HG03039 (cell line): ENCODE measurements at regions not wholly inside any gene's neighbourhood (a gene's known extent, or its start where the extent isn't known, plus 50 kb on each side); places are given as distances from the start of the nearest gene placed in this dataset.
"Not testable (repeated sequence)": the region's sequence is repeated elsewhere in the genome, so short reads cannot be mapped to it uniquely, and the experiment has no call there.

Experiments
- ATAC-seq: cut with Tn5 transposase; IDR thresholded peaks from one replicate; pipeline ENCODE4 v1.9.1; 2021; ENCODE audit warnings: mild to moderate bottlenecking, moderate library complexity; ENCODE audit not compliant: unreplicated experiment

GRCh38 chr14:105706701-105707019, 180.3 kb downstream of the TMEM121 start:
- not testable (repeated sequence) for ATAC-seq

GRCh38 chr14:105707099-105707498, 180.7 kb downstream of the TMEM121 start:
- ATAC-seq = not testable (repeated sequence)

GRCh38 chr14:105707723-105708151, 181.4 kb downstream of the TMEM121 start:
- not testable (repeated sequence) for ATAC-seq

- ATAC-seq = not testable (repeated sequence)
Observed at GRCh38 chr14:105708251-105709134, 182.1 kb downstream of the TMEM121 start.

- ATAC-seq = no peak
Observed at GRCh38 chr14:105709281-105710118, 183.1 kb downstream of the TMEM121 start.

- no peak for ATAC-seq
Observed at GRCh38 chr14:105710119-105711043, 184.0 kb downstream of the TMEM121 start.

GRCh38 chr14:105711044-105711620, 184.7 kb downstream of the TMEM121 start:
- no peak for ATAC-seq

GRCh38 chr14:105711841-105712460, 185.6 kb downstream of the TMEM121 start:
- ATAC-seq = no peak

- ATAC-seq = not testable (repeated sequence)
Observed at GRCh38 chr14:105712670-105713069, 186.3 kb downstream of the TMEM121 start.

- ATAC-seq = not testable (repeated sequence)
Observed at GRCh38 chr14:105713160-105713559, 186.8 kb downstream of the TMEM121 start.

GRCh38 chr14:105713836-105714235, 187.5 kb downstream of the TMEM121 start:
- ATAC-seq = not testable (repeated sequence)

- ATAC-seq = not testable (repeated sequence)
Observed at GRCh38 chr14:105718787-105719186, 192.4 kb downstream of the TMEM121 start.

GRCh38 chr14:105720106-105720505, 193.7 kb downstream of the TMEM121 start:
- ATAC-seq = not testable (repeated sequence)

GRCh38 chr14:105720852-105721601, 194.6 kb downstream of the TMEM121 start:
- ATAC-seq = not testable (repeated sequence)

GRCh38 chr14:105721602-105721970, 195.2 kb downstream of the TMEM121 start:
- not testable (repeated sequence) for ATAC-seq

GRCh38 chr14:105721996-105722709, 195.8 kb downstream of the TMEM121 start:
- ATAC-seq = not testable (repeated sequence)

GRCh38 chr14:105723271-105723670, 196.9 kb downstream of the TMEM121 start:
- ATAC-seq = not testable (repeated sequence)

GRCh38 chr14:105723776-105724175, 197.4 kb downstream of the TMEM121 start:
- not testable (repeated sequence) for ATAC-seq
